OCI-LY1 (cell line): ENCODE measurements at regions not wholly inside any gene's neighbourhood (a gene's known extent, or its start where the extent isn't known, plus 50 kb on each side); places are given as distances from the start of the nearest gene placed in this dataset.

Source experiments
- CTCF ChIP-seq: fragments of 200-600 bp; sonication (generic), shearing (Covaris generic); IDR thresholded peaks from 2 replicates; pipeline ENCODE4 v1.5.1; 2017; ENCODE audit warnings: mild to moderate bottlenecking, antibody characterized with exemption, low read length, moderate library complexity, mixed read lengths
- EZH2 ChIP-seq: fragments of 200-600 bp; sonication (generic), shearing (Covaris generic); IDR thresholded peaks from 2 replicates; pipeline ENCODE4 v1.8.0; 2017; ENCODE audit warnings: borderline replicate concordance, mixed run types, mild to moderate bottlenecking, antibody characterized with exemption, low read length, moderate library complexity, mixed read lengths

DNA sequence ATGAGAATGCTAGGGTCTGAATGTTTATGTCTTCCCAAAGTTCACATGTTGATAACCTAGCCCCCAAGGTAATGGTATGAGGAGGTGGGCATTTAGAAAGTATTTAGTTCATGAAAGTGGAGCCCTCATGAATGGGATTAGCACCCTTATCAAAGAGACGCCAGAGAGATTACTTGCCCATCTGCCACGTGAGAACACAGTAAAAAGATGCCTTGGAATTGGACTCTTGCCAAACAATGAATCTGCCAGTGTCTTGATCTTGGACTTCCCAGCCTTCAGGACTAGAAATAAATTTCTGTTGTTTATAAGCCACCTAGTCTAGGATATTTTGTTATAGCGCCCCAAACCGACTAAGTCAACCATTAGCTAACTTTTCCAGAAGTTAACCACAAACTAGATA, 92.0 kb upstream of the SLC38A4 start:
- TF ChIP-seq CTCF (no peak), EZH2 (no peak)
